ENCODE measurements at regions not wholly inside any gene's neighbourhood (a gene's known extent, or its start where the extent isn't known, plus 50 kb on each side); places are given as distances from the start of the nearest gene placed in this dataset.

GRCh38 chr5:57581222-57581621, 98.6 kb upstream of the ACTBL2 start:
- DNase-seq, result no peak

- DNase-seq, result no peak
Measured at GRCh38 chr5:57577432-57578175, 95.0 kb upstream of the ACTBL2 start.

DNA sequence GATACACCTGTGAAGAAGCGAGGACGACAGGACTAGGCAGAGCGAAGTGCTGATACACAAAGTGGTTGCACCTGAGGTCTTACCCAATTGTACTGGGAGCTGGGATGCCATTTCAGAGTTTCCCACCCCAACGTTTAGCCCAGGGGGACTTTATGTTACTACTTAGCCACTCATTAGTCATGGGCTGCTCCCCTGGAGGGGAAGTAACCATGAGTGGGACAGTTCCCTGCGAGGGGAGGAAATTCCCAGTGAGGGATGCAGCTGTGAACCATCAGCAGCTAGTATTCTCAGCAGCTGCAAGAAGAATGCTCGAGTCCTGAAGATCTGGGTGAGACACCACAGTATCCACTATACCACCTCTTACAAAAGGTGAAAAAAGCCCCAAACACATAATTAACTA, 93.7 kb upstream of the ACTBL2 start:
- no peak for DNase-seq

DNA sequence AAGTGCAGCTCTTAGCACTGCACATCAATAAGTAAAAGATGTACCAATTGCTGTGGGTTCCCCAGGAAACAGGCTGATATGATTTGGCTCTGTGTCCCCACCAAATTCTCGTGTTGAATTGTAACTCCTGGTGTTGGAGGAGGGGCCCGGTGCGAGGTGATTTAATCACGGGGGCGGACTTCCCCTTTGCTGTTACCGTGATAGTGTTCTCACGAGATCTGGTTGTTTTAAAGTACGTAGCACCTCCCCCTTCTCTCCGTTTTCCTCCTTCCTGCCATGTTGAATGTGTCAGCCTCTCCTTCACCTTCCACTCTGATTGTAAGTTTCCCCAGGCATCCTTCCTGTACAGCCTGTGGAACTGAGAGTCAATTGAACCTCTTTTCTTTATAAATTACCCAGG, 93.2 kb upstream of the ACTBL2 start:
- DNase-seq, result no peak

DNA sequence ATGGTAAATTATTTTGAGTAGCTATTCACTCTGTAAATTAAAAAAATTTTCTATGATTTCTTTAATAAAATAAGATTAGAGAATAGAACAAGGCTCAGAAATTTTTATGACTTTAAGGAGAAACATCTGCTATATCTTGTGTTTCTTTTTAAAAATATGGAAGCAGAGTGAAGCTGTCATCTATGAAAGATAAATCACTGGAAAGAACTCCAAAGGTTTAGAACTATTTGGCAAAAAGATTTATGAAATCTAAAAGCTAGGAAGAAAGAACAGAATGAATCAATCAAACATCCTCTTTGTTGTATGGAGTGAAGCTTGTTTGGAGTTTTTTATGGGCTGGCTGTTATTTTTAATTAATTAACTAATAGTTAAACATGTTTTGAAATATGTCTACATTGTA, 89.8 kb upstream of the ACTBL2 start:
- DNase-seq, result no peak

- DNase-seq, result no peak
Measured at GRCh38 chr5:57569601-57570000, 87.0 kb upstream of the ACTBL2 start.

GRCh38 chr5:57568136-57568535, 85.5 kb upstream of the ACTBL2 start:
- DNase-seq, result no peak

- peak; percentile 7 for DNase-seq
Measured at GRCh38 chr5:57566914-57567313, 84.3 kb upstream of the ACTBL2 start.

- DNase-seq, result no peak
Measured at GRCh38 chr5:57561231-57561842, 78.7 kb upstream of the ACTBL2 start.

DNA sequence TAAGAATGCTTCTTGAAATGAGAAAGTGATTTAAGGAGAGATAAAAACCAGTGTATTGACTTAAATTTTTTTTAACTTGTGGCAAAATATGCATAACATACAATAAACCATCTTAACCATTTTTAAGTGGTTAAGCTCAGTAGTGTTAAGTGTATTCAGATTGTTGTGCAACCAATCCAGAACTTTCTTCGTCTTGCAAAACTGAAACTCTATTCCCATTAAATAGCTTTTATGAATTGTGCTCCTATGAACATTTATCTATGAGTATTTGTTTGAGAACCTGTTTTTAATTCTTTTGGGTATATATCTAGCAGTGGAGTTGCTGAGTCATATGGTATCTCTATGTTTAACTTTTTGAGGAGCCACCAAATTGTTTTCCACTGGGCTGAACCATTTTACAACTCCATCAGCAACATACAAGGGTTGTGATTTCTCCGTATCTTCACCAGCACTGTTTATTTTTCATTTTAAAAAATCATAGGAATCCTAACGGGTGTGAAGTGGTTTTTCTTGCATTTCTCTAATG, 76.6 kb upstream of the ACTBL2 start:
- DNase-seq, result no peak

DNA sequence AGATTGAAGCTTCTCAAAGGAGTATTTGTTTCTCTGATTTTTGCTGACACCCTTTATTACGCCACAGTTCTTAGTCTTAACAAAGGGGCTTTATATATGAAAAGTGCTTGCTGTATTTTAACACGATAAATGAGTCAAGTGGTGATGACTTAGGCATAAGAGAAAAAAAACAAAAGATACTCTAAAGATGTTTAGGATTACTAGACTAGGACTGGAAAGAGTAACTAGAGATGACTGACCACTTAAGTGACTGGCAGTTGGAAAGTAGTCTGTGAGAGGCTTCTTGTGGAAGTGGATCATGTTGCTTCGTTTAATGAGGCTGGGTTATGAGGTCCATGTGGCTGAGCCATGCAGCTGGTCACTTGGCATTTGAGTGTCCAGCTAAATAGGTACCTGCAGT, 69.4 kb upstream of the ACTBL2 start:
- DNase-seq, result no peak

- DNase-seq, result no peak
Measured at GRCh38 chr5:57551251-57551650, 68.6 kb upstream of the ACTBL2 start.

- no peak for DNase-seq
Measured at GRCh38 chr5:57550132-57550531, 67.5 kb upstream of the ACTBL2 start.

DNA sequence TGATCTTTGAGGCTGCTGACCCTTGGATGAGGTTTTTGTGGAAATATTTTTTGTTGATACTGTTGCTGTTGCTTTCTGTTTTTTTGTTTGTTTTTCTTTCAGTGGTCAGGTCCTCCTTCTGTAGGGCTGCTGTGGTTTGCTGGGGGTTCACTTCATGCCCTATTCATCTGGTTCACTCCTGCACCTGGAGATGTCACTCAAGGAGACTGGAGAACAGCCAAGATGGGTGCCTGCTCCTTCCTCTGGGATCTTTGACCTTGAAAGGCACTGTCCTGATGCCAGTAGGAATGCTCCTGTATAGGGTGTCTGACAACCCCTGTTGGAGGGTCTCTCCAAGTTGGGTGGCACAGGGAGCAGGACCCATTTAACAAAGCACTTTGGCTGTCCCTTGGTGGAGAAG, 67.0 kb upstream of the ACTBL2 start:
- no peak for DNase-seq

DNA sequence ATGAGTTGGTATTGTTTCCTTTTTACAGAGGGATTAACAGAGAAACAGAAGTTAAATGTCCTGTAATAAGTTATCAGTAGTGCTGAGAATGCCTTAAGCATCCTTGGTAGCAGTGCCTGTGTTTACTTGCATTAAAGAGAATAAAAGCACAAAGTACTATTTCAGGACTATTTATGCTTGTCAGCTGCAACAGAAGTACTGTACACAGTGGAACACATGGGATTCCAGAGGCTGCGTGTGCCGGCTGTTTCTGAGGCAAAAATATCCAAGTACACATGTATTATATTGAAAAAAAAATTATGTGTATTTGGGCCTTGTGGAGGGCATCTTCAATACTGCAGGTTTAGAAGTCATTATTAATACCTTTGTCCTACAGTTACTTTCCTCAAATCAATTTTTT, 58.2 kb upstream of the ACTBL2 start:
- DNase-seq, result no peak

DNA sequence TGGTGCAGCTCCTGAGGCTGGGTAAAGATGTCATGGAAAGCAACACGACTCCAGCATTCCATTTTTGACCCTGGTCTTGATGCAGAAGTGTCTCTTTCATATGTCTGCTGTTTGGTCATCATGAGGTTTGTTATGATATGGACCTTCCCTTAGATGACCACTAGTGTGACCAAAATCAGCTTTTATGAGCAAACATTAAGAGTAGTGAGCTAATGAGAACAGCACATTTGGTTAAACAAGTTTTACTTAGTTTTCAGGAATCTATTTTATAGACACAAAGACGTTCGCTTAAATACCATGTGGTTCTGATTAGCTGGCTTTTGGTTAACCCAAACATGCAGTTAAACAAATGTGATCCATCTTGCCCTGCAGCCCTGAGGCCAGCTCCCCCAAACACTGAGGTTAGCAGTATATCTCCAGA, 56.7 kb upstream of the ACTBL2 start:
- DNase-seq, result peak; percentile 62

GRCh38 chr5:57538341-57538955, 55.8 kb upstream of the ACTBL2 start:
- peak; percentile 72 for DNase-seq

GRCh38 chr5:57537811-57538210, 55.2 kb upstream of the ACTBL2 start:
- no peak for DNase-seq

- peak; percentile 54 for DNase-seq
Measured at GRCh38 chr5:57532513-57533497, 50.2 kb upstream of the ACTBL2 start.

All from EL (cell line).